ENCODE measurements at regions not wholly inside any gene's neighbourhood (a gene's known extent, or its start where the extent isn't known, plus 50 kb on each side); places are given as distances from the start of the nearest gene placed in this dataset.

GRCh38 chr3:147191795-147192385 is 214.5 kb downstream of the ZIC4 start:
- no TSS peak for BruUV-seq (replicated peaks)
- Histone ChIP-seq H4K20me1 (ENCODE audit: insufficient read depth) (no peaks in the 10 kb centered on the region), H3K4me3 (replicated peaks in 1 of 2; ENCODE audit: low read depth in 1 of 2, low read length in 2 of 2) (no peak overlapping the region), H3K36me3 (ENCODE audit: control insufficient read depth in 1 of 2, insufficient read depth in 2 of 2, low read length in 2 of 2) (no peaks in the 10 kb centered on the region), H3K27me3 (ENCODE audit: insufficient read depth, low read length) (no peaks in the 10 kb centered on the region), H3K79me2 (ENCODE audit: insufficient read depth, low read length) (no peaks in the 10 kb centered on the region), H3K4me1 (ENCODE audit: control insufficient read depth in 1 of 2, insufficient read depth in 2 of 2, low read length in 2 of 2) (no peaks in the 10 kb centered on the region), H3K9me2 (ENCODE audit: insufficient read depth) (no peaks in the 10 kb centered on the region; the same call in 1 of the 2 replicates), H3K9ac (ENCODE audit: low read length) (no peak overlapping the region), H3K27ac (ENCODE audit: low read depth, low read length) (no peak overlapping the region), H2AFZ (ENCODE audit: low read depth, low read length, poor library complexity, severe bottlenecking) (no peak overlapping the region), H3K4me2 (ENCODE audit: low read length) (no peak overlapping the region), H3K9me3 (ENCODE audit: control insufficient read depth in 1 of 2, insufficient read depth in 1 of 2, low read depth in 1 of 2, low read length in 2 of 2) (no peaks in the 10 kb centered on the region)
- DNase-seq (ENCODE audit: low read depth, low spot score) = peak; percentile 68
- TF ChIP-seq SRF (IDR thresholded peaks at IDR 0.05; ENCODE audit: low read depth) (no peak), EZH2phosphoT487 (IDR thresholded peaks at IDR 0.05; ENCODE audit: borderline replicate concordance) (no peak), CTCF (IDR thresholded peaks at IDR 0.05 in 2 of 3, conservative IDR thresholded peaks at IDR 0.05 in 1 of 3; ENCODE audit: borderline replicate concordance in 1 of 3, insufficient read depth in 1 of 3, low read depth in 2 of 3, low read length in 2 of 3) (peak; percentile 42 to 86 (median 82); a peak in 5 of 6 replicates), YY1 (IDR thresholded peaks at IDR 0.05; ENCODE audit: extremely low read depth, insufficient replicate concordance, low read depth, low read length) (no peak), TCF7L2 (IDR thresholded peaks at IDR 0.05; ENCODE audit: borderline replicate concordance, extremely low read depth, insufficient read depth, insufficient read length) (no peak), ZNF274 (IDR thresholded peaks at IDR 0.05; ENCODE audit: low read depth, low read length) (no peak), SIN3A (IDR thresholded peaks at IDR 0.05; ENCODE audit: low read depth) (no peak), POLR2A (IDR thresholded peaks at IDR 0.05; ENCODE audit: borderline replicate concordance, extremely low read depth, insufficient read depth, insufficient read length) (no peak), CBX3 (IDR thresholded peaks at IDR 0.05; ENCODE audit: low read depth) (no peak), CEBPB (IDR thresholded peaks at IDR 0.05; ENCODE audit: low read depth) (no peak), ZBTB33 (IDR thresholded peaks at IDR 0.05; ENCODE audit: extremely low read depth, insufficient replicate concordance, low read length) (no peak), EZH2 (IDR thresholded peaks at IDR 0.05) (no peak), JUND (IDR thresholded peaks at IDR 0.05) (no peak), RAD21 (IDR thresholded peaks at IDR 0.05; ENCODE audit: low read depth) (peak; percentile 67), SP1 (IDR thresholded peaks at IDR 0.05; ENCODE audit: low read depth) (no peak)
- RAD21 ChIA-PET (ENCODE audit: low non-redundant PET in 1 of 2, low total read pairs in 2 of 2, uncharacterized antibody in 2 of 2, unreplicated experiment in 2 of 2) = interaction anchor here in 1 of 2 experiments (1.4 kb wide), 1 partner anchor 374 kb away, joined by 4 read pairs; no protein-coding TSS in a partner anchor
- POLR2A ChIA-PET = no interaction called here
- intact Hi-C loops (cut with micrococcal nuclease) = loop anchor here (2.0 to 10.0 kb wide), 5 partner anchors 373 to 883 kb away; no protein-coding TSS in a partner anchor
- CTCF ChIA-PET = interaction anchor here (0.6 to 2.6 kb wide), 5 partner anchors 19 to 374 kb away, joined by 3 to 15 read pairs (median 4); no protein-coding TSS in a partner anchor
- ATAC-seq = peak; percentile 60; the same call in 1 of the 2 replicates
